COR-L47 (cell line): ENCODE measurements at regions not wholly inside any gene's neighbourhood (a gene's known extent, or its start where the extent isn't known, plus 50 kb on each side); places are given as distances from the start of the nearest gene placed in this dataset.

ENCODE experiments used
- DNase-seq: peaks from one replicate; lab custom pipeline; 2025; lab: John Stamatoyannopoulos, UW

GRCh38 chr5:40043916-40044315, 619.1 kb upstream of the DAB2 start:
- no peak for DNase-seq

- DNase-seq, result no peak
Measured at GRCh38 chr5:40041452-40041851, 616.7 kb upstream of the DAB2 start.

GRCh38 chr5:40037713-40038112, 612.9 kb upstream of the DAB2 start:
- DNase-seq, result no peak

- DNase-seq, result no peak
Measured at GRCh38 chr5:40034441-40034840, 609.7 kb upstream of the DAB2 start.

GRCh38 chr5:40033411-40033810, 608.6 kb upstream of the DAB2 start:
- DNase-seq, result no peak

GRCh38 chr5:40033009-40033408, 608.2 kb upstream of the DAB2 start:
- DNase-seq, result no peak

GRCh38 chr5:40030661-40031060, 605.9 kb upstream of the DAB2 start:
- no peak for DNase-seq

- DNase-seq, result no peak
Measured at GRCh38 chr5:40029711-40030495, 605.1 kb upstream of the DAB2 start.

- no peak for DNase-seq
Measured at GRCh38 chr5:40027400-40027799, 602.6 kb upstream of the DAB2 start.

- no peak for DNase-seq
Measured at GRCh38 chr5:40025586-40025985, 600.8 kb upstream of the DAB2 start.

- DNase-seq, result no peak
Measured at GRCh38 chr5:40022057-40022456, 597.3 kb upstream of the DAB2 start.

GRCh38 chr5:40021007-40021406, 596.2 kb upstream of the DAB2 start:
- no peak for DNase-seq

- DNase-seq, result no peak
Measured at GRCh38 chr5:40017918-40018317, 593.1 kb upstream of the DAB2 start.

- no peak for DNase-seq
Measured at GRCh38 chr5:40017135-40017534, 592.4 kb upstream of the DAB2 start.

- DNase-seq, result no peak
Measured at GRCh38 chr5:40010436-40010835, 585.7 kb upstream of the DAB2 start.

GRCh38 chr5:40006260-40006659, 581.5 kb upstream of the DAB2 start:
- no peak for DNase-seq

- DNase-seq, result no peak
Measured at GRCh38 chr5:40001796-40002195, 577.0 kb upstream of the DAB2 start.

- DNase-seq, result no peak
Measured at GRCh38 chr5:39998518-39998917, 573.7 kb upstream of the DAB2 start.

- DNase-seq, result no peak
Measured at GRCh38 chr5:39995990-39996389, 571.2 kb upstream of the DAB2 start.

GRCh38 chr5:39992617-39993202, 567.9 kb upstream of the DAB2 start:
- no peak for DNase-seq

- no peak for DNase-seq
Measured at GRCh38 chr5:39986614-39987013, 561.8 kb upstream of the DAB2 start.

- DNase-seq, result no peak
Measured at GRCh38 chr5:39980056-39980455, 555.3 kb upstream of the DAB2 start.

- DNase-seq, result no peak
Measured at GRCh38 chr5:39977066-39977655, 552.4 kb upstream of the DAB2 start.
